ENCODE measurements at regions not wholly inside any gene's neighbourhood (a gene's known extent, or its start where the extent isn't known, plus 50 kb on each side); places are given as distances from the start of the nearest gene placed in this dataset.

- ATAC-seq (no peak), DNase-seq (ENCODE audit: low spot score) (no peak)
- Mint-ChIP-seq H3K36me3 (no peaks in the 10 kb centered on the region), H3K4me3 (no peak overlapping the region), H3K9me3 (no peaks in the 10 kb centered on the region), H3K27me3 (ENCODE audit: low read depth) (no peaks in the 10 kb centered on the region), H3K4me1 (no peaks in the 10 kb centered on the region), H3K27ac (no peak overlapping the region)
- TF ChIP-seq ZNF317 (CRISPR knock-in tag; IDR thresholded peaks at IDR 0.05; ENCODE audit: borderline replicate concordance, low read depth), result no peak
- TF ChIP-seq KAT7 (CRISPR knock-in tag; IDR thresholded peaks at IDR 0.05; ENCODE audit: borderline replicate concordance), result no peak
- no peak for TF ChIP-seq FOXP4 (CRISPR knock-in tag; IDR thresholded peaks at IDR 0.05)
- no peak for TF ChIP-seq HMGXB4 (CRISPR knock-in tag; IDR thresholded peaks at IDR 0.05)
- no peak for TF ChIP-seq TP53 (CRISPR knock-in tag; IDR thresholded peaks at IDR 0.05)
- TF ChIP-seq CREB1 (CRISPR knock-in tag; IDR thresholded peaks at IDR 0.05), result no peak
- TF ChIP-seq TEAD1 (CRISPR knock-in tag; IDR thresholded peaks at IDR 0.05), result no peak
- no peak for TF ChIP-seq USF1 (CRISPR knock-in tag; IDR thresholded peaks at IDR 0.05)
- TF ChIP-seq ZNF281 (CRISPR knock-in tag; IDR thresholded peaks at IDR 0.05), result no peak
- no peak for TF ChIP-seq NR1H2 (CRISPR knock-in tag; IDR thresholded peaks at IDR 0.05)
- TF ChIP-seq TEAD4 (CRISPR knock-in tag; IDR thresholded peaks at IDR 0.05), result no peak
- no peak for TF ChIP-seq E2F5 (CRISPR knock-in tag; IDR thresholded peaks at IDR 0.05)
- TF ChIP-seq ATF1 (CRISPR knock-in tag; IDR thresholded peaks at IDR 0.05), result no peak
- no peak for TF ChIP-seq ZNF512 (CRISPR knock-in tag; IDR thresholded peaks at IDR 0.05; ENCODE audit: borderline replicate concordance)
- TF ChIP-seq NFE2L1 (CRISPR knock-in tag; IDR thresholded peaks at IDR 0.05), result no peak
- ChIA-PET POLR2A (no interaction called here), CTCF (interaction anchor here (1.5 kb wide), 1 partner anchor 189 kb away, joined by 3 read pairs; no protein-coding TSS in a partner anchor)
Observed at GRCh38 chr21:22764222-22764621, 1766.0 kb downstream of the NCAM2 start.

- DNase-seq (ENCODE audit: low spot score), result no peak
- no peaks in the 10 kb centered on the region for H3K27me3 Mint-ChIP-seq (ENCODE audit: low read depth)
- ChIA-PET POLR2A (no interaction called here), CTCF (interaction anchor here (0.6 to 1.4 kb wide), 5 partner anchors 14 to 1798 kb away, joined by 3 to 6 read pairs (median 3); no protein-coding TSS in a partner anchor)
- no peaks in the 10 kb centered on the region for H3K36me3 Mint-ChIP-seq
- no peak for ATAC-seq
- H3K9me3 Mint-ChIP-seq, result no peaks in the 10 kb centered on the region
- no peak overlapping the region for H3K4me3 Mint-ChIP-seq
- no peaks in the 10 kb centered on the region for H3K4me1 Mint-ChIP-seq
- H3K27ac Mint-ChIP-seq, result no peak overlapping the region
- TF ChIP-seq RORB (CRISPR knock-in tag; IDR thresholded peaks at IDR 0.05) (no peak), NFYB (CRISPR knock-in tag; conservative IDR thresholded peaks at IDR 0.05; ENCODE audit: low read depth) (no peak), CREM (CRISPR knock-in tag; IDR thresholded peaks at IDR 0.05) (no peak), MAX (CRISPR knock-in tag; IDR thresholded peaks at IDR 0.05) (no peak), ZNF425 (CRISPR knock-in tag; conservative IDR thresholded peaks at IDR 0.05) (no peak), ZMAT4 (CRISPR knock-in tag; IDR thresholded peaks at IDR 0.05) (no peak), ZBTB43 (CRISPR knock-in tag; IDR thresholded peaks at IDR 0.05) (no peak)
Observed at GRCh38 chr21:22791376-22791775, 1793.2 kb downstream of the NCAM2 start.

Measured in WTC11 (cell line).